Karpas-422 (cell line): ENCODE measurements at regions not wholly inside any gene's neighbourhood (a gene's known extent, or its start where the extent isn't known, plus 50 kb on each side); places are given as distances from the start of the nearest gene placed in this dataset.

ENCODE experiments used
- DNase-seq: peaks from one replicate; pipeline ENCODE4 v3.0.0-alpha.2; 2015
- H2AFZ ChIP-seq: fragments of 200-600 bp; sonication (generic); 2 replicates; pipeline ENCODE4 v1.6.1; 2014; ENCODE audit warnings: antibody characterized with exemption, low read length, mixed read lengths
- H3K27ac ChIP-seq: fragments of 200-600 bp; sonication (generic); 2 replicates; pipeline ENCODE4 v1.5.1; 2014; ENCODE audit warnings: mild to moderate bottlenecking, low read length, moderate library complexity
- H3K27me3 ChIP-seq: fragments of 200-600 bp; sonication (generic); 2 replicates; pipeline ENCODE4 v1.6.1; 2014; ENCODE audit warnings: low read length, mixed read lengths
- H3K36me3 ChIP-seq: fragments of 200-600 bp; sonication (generic); 2 replicates; pipeline ENCODE4 v1.6.1; 2014; ENCODE audit warnings: low read length, mixed read lengths; ENCODE audit not compliant: insufficient read depth
- H3K4me1 ChIP-seq: fragments of 200-600 bp; sonication (generic); 2 replicates; pipeline ENCODE4 v1.6.1; 2014; ENCODE audit warnings: mild to moderate bottlenecking, low read length, mixed read lengths
- H3K4me2 ChIP-seq: fragments of 200-600 bp; sonication (generic); 2 replicates; pipeline ENCODE4 v1.6.1; 2014; ENCODE audit warnings: low read length, low read depth, mild to moderate bottlenecking; ENCODE audit not compliant: poor library complexity, severe bottlenecking
- H3K4me3 ChIP-seq: fragments of 200-600 bp; sonication (generic); 2 replicates; pipeline ENCODE4 v1.5.1; 2014; ENCODE audit warnings: mild to moderate bottlenecking, antibody characterized with exemption, low read length, mixed read lengths
- H3K79me2 ChIP-seq: fragments of 200-600 bp; sonication (generic); 2 replicates; pipeline ENCODE4 v1.6.1; 2014; ENCODE audit warnings: mild to moderate bottlenecking, low read length, mixed read lengths
- H3K9ac ChIP-seq: fragments of 200-600 bp; sonication (generic); 2 replicates; pipeline ENCODE4 v1.6.0; 2014; ENCODE audit warnings: low read length
- H3K9me2 ChIP-seq: fragments of 200-600 bp; sonication (generic), shearing (Covaris generic); replicated peaks from 2 replicates; pipeline ENCODE4 v1.6.0; 2014; ENCODE audit warnings: mild to moderate bottlenecking, low read length, moderate library complexity; ENCODE audit not compliant: insufficient read depth
- H3K9me3 ChIP-seq: fragments of 300-700, 200-600 bp; sonication (generic); 2 replicates; pipeline ENCODE4 v1.6.1; 2014; ENCODE audit warnings: low read length, mixed read lengths
- H4K20me1 ChIP-seq: fragments of 200-600 bp; sonication (generic); 2 replicates; pipeline ENCODE4 v1.6.1; 2014; ENCODE audit warnings: mild to moderate bottlenecking, antibody characterized with exemption, low read length, low read depth; ENCODE audit not compliant: insufficient read depth

DNA sequence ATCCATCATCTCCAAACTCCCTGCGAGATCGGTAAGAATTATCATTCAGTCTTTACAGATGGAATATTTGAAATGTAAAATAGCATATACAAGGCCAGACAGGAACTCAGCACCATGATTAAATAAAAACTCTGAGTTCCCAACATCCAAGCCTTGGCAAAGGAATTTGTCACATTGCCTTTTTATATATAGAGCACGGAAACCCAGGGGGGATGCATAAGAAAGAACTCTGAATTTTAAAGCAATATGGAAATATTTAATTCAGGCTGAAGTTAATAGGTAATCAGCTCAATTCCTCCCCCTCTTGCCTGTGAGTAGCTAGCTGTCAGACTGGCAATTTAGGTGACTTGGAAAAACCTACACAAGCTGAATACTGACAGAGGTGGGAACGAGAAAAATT, 217.9 kb upstream of the KCNMB2 start:
- Histone ChIP-seq H3K36me3 (no peaks in the 10 kb centered on the region), H3K4me3 (no peak overlapping the region), H3K27me3 (no peaks in the 10 kb centered on the region), H3K9ac (no peak overlapping the region), H3K9me3 (no peaks in the 10 kb centered on the region), H3K4me2 (no peak overlapping the region), H4K20me1 (no peaks in the 10 kb centered on the region), H3K79me2 (no peaks in the 10 kb centered on the region), H3K27ac (no peak overlapping the region), H3K9me2 (no peaks in the 10 kb centered on the region), H2AFZ (no peak overlapping the region), H3K4me1 (no peaks in the 10 kb centered on the region)
- no peak for DNase-seq

DNA sequence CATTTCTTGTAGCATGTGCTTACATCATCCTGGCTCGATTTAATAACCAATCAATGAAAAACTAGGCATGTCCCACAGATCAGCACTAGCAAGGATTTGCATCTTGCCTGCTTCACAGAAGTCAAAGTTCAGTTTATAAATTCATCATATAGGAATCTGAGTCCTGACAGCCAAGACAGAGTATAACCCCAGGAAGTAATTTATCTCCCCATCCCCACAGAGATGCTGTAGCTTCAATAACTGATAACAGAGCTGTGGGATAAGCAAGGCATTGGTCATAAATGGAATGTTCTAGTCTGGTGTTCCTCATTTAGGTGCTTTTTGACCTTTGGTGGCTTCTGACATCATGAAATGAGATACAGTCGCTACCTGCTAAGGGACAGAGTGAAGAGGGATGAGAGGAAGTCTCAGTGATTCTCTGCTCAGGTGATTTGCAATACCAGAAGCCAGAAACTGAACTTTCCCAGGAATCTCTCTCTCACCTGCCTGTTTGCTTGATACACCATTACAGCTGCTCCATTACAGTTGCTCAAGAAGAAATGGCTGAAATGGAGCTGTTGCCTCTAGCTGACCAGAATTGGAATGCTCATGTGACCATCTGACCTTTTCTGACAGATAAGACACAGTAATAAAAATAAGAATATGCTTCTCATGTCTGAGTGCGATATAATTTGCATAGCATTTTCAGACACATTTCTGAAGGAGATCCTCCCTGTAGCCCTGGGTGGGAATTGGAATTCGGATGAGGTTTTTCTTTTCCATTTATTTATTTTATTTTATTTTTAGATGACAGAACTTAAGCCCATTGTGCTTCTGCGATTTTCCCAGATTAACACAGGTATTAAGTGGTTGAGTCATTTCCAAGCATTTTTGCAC, 217.1 kb upstream of the KCNMB2 start:
- Histone ChIP-seq H3K27ac (no peak overlapping the region), H2AFZ (no peak overlapping the region), H3K4me2 (no peak overlapping the region), H3K27me3 (no peaks in the 10 kb centered on the region), H4K20me1 (no peaks in the 10 kb centered on the region), H3K4me3 (no peak overlapping the region), H3K9me2 (no peaks in the 10 kb centered on the region), H3K9ac (no peak overlapping the region), H3K36me3 (no peaks in the 10 kb centered on the region), H3K4me1 (no peaks in the 10 kb centered on the region), H3K9me3 (no peaks in the 10 kb centered on the region), H3K79me2 (no peaks in the 10 kb centered on the region)
- DNase-seq, result no peak

DNA sequence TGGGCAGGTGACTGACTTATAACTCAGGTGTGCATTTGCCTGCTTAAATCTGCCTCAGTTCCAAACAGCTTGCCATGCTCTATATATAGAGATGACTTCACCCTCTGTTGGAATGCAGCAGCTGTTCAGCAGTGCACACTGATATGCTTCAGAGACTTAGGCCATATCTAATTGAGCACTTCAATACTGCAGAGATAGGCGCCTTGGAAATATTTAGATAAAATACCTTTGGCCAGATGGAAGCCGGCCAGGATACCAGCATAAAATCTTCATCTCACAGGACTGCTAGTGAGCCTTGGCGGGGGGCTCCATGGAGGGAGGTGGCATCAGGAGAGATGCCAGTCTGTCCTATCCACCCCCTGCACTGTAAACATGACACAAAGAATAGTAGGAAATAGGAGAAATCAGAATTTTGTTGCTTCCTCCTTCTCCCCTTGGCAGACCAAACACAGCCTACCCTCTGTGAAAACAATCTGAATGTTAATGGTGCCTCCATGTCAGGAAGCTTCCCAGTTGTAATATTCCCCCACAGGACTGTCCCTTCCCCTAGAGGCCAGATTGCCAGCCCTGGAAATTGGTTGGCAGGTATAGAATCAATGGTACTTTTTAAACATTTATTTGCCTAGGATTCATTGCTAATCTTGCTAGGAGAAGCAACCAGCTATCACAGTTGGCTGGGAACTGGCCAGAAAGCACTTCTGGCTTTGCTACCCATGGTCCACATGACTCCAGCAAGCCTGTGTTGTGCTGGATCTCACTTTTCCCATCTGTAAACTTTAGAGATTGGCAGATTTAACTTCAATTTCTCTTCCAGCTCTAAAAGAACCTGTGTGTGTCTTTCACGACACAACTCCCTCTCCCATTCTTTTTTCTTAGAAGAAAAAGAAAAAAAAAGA, 215.5 kb upstream of the KCNMB2 start:
- Histone ChIP-seq H3K4me2 (no peak overlapping the region), H3K36me3 (no peaks in the 10 kb centered on the region), H3K79me2 (no peaks in the 10 kb centered on the region), H3K9me3 (no peaks in the 10 kb centered on the region), H3K4me3 (no peak overlapping the region), H3K9ac (no peak overlapping the region), H3K9me2 (no peaks in the 10 kb centered on the region), H3K4me1 (no peaks in the 10 kb centered on the region), H2AFZ (no peak overlapping the region), H3K27ac (no peak overlapping the region), H4K20me1 (no peaks in the 10 kb centered on the region), H3K27me3 (no peaks in the 10 kb centered on the region)
- DNase-seq, result no peak

DNA sequence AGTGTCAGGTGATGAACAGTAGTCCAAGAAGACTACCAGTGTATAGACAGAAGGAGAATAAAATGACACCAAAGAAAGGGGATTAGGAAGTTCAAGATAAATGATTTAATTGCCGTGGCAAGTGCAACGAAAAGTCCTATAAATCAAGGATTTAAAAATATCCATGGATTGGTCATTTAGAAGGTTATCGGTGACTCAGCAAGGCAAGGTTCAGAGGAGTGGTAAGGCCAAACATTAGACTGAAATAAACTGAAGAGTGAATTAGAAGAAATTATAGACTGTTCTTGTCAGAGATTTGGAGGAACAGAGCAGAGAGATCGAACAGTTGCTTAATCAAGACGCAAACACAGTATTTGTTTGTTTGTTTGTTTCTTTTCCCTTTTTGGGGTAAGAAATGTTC, 211.9 kb upstream of the KCNMB2 start:
- Histone ChIP-seq H3K9me3 (no peaks in the 10 kb centered on the region), H3K4me2 (no peak overlapping the region), H3K36me3 (no peaks in the 10 kb centered on the region), H3K27ac (no peak overlapping the region), H3K9me2 (no peaks in the 10 kb centered on the region), H3K4me3 (no peak overlapping the region), H4K20me1 (no peaks in the 10 kb centered on the region), H3K79me2 (no peaks in the 10 kb centered on the region), H3K9ac (no peak overlapping the region), H3K27me3 (no peaks in the 10 kb centered on the region), H3K4me1 (no peaks in the 10 kb centered on the region), H2AFZ (no peak overlapping the region)
- no peak for DNase-seq

GRCh38 chr3:178325330-178325729, 210.9 kb upstream of the KCNMB2 start:
- no peaks in the 10 kb centered on the region for H3K9me2 ChIP-seq
- H3K9ac ChIP-seq, result no peak overlapping the region
- no peaks in the 10 kb centered on the region for H3K27me3 ChIP-seq
- H3K36me3 ChIP-seq, result no peaks in the 10 kb centered on the region
- H3K4me1 ChIP-seq, result no peaks in the 10 kb centered on the region
- H3K9me3 ChIP-seq, result no peaks in the 10 kb centered on the region
- no peaks in the 10 kb centered on the region for H4K20me1 ChIP-seq
- DNase-seq, result no peak
- no peak overlapping the region for H3K27ac ChIP-seq
- H3K79me2 ChIP-seq, result no peaks in the 10 kb centered on the region
- H2AFZ ChIP-seq, result no peak overlapping the region
- no peak overlapping the region for H3K4me2 ChIP-seq
- H3K4me3 ChIP-seq, result no peak overlapping the region

- no peaks in the 10 kb centered on the region for H3K79me2 ChIP-seq
- H3K4me2 ChIP-seq, result no peak overlapping the region
- no peak overlapping the region for H3K9ac ChIP-seq
- no peaks in the 10 kb centered on the region for H3K36me3 ChIP-seq
- H3K27me3 ChIP-seq, result no peaks in the 10 kb centered on the region
- no peaks in the 10 kb centered on the region for H3K9me2 ChIP-seq
- no peak for DNase-seq
- H2AFZ ChIP-seq, result no peak overlapping the region
- no peaks in the 10 kb centered on the region for H3K9me3 ChIP-seq
- no peak overlapping the region for H3K27ac ChIP-seq
- H3K4me1 ChIP-seq, result no peaks in the 10 kb centered on the region
- H3K4me3 ChIP-seq, result no peak overlapping the region
- no peaks in the 10 kb centered on the region for H4K20me1 ChIP-seq
Observed at GRCh38 chr3:178329936-178330335, 206.3 kb upstream of the KCNMB2 start.

GRCh38 chr3:178334239-178334638, 202.0 kb upstream of the KCNMB2 start:
- Histone ChIP-seq H4K20me1 (no peaks in the 10 kb centered on the region), H3K9ac (no peak overlapping the region), H3K79me2 (no peaks in the 10 kb centered on the region), H3K27ac (no peak overlapping the region), H3K27me3 (no peaks in the 10 kb centered on the region), H3K36me3 (no peaks in the 10 kb centered on the region), H3K9me3 (no peaks in the 10 kb centered on the region), H3K4me1 (no peaks in the 10 kb centered on the region), H2AFZ (no peak overlapping the region), H3K9me2 (no peaks in the 10 kb centered on the region), H3K4me2 (no peak overlapping the region), H3K4me3 (no peak overlapping the region)
- DNase-seq, result no peak

GRCh38 chr3:178336336-178336735, 199.9 kb upstream of the KCNMB2 start:
- H3K36me3 ChIP-seq, result no peaks in the 10 kb centered on the region
- no peaks in the 10 kb centered on the region for H3K9me2 ChIP-seq
- H3K9me3 ChIP-seq, result no peaks in the 10 kb centered on the region
- no peaks in the 10 kb centered on the region for H3K79me2 ChIP-seq
- H3K9ac ChIP-seq, result no peak overlapping the region
- no peaks in the 10 kb centered on the region for H4K20me1 ChIP-seq
- no peaks in the 10 kb centered on the region for H3K4me1 ChIP-seq
- no peak overlapping the region for H3K4me3 ChIP-seq
- H3K4me2 ChIP-seq, result no peak overlapping the region
- DNase-seq, result no peak
- no peaks in the 10 kb centered on the region for H3K27me3 ChIP-seq
- no peak overlapping the region for H3K27ac ChIP-seq
- H2AFZ ChIP-seq, result no peak overlapping the region
